ENCODE measurements at regions not wholly inside any gene's neighbourhood (a gene's known extent, or its start where the extent isn't known, plus 50 kb on each side); places are given as distances from the start of the nearest gene placed in this dataset.

GRCh38 chr6:142645663-142646062 lies 299.3 kb downstream of the HIVEP2 start:
- ChIA-PET CTCF (no interaction called here), POLR2A (ENCODE audit: unreplicated experiment) (no interaction called here)
- Histone ChIP-seq H3K4me1 (replicated peaks; ENCODE audit: insufficient read depth) (no peaks in the 10 kb centered on the region), H3K9me2 (ENCODE audit: insufficient read depth) (no peaks in the 10 kb centered on the region; the same call in 1 of the 2 replicates), H3K27me3 (ENCODE audit: insufficient read depth, low read depth) (no peaks in the 10 kb centered on the region), H2AFZ (no peak overlapping the region), H3K36me3 (ENCODE audit: low read depth) (no peaks in the 10 kb centered on the region), H3F3A (ENCODE audit: insufficient read depth, low read depth) (no peaks in the 10 kb centered on the region), H4K20me1 (ENCODE audit: insufficient read depth) (no peaks in the 10 kb centered on the region), H3K4me2 (no peak overlapping the region), H3K27ac (no peak overlapping the region), H3K79me2 (ENCODE audit: low read depth) (no peaks in the 10 kb centered on the region), H3K9me3 (ENCODE audit: insufficient read depth, low read depth) (no peaks in the 10 kb centered on the region), H3K4me3 (no peak overlapping the region)
- BruUV-seq (replicated peaks), result no TSS peak
- TF ChIP-seq CTCF (conservative IDR thresholded peaks at IDR 0.05), result no peak
- no peak for TF ChIP-seq EZH2 (IDR thresholded peaks at IDR 0.05; ENCODE audit: low read depth)
- DNase-seq, result no peak
- intact Hi-C loops (cut with micrococcal nuclease; ENCODE audit: unreplicated experiment), result no loop called here

GRCh38 chr6:142647449-142648035 lies 297.4 kb downstream of the HIVEP2 start:
- POLR2A ChIA-PET (ENCODE audit: unreplicated experiment), result no interaction called here
- H3F3A ChIP-seq (ENCODE audit: insufficient read depth, low read depth), result no peaks in the 10 kb centered on the region
- no peak overlapping the region for H2AFZ ChIP-seq

GRCh38 chr6:142648036-142648451 lies 296.9 kb downstream of the HIVEP2 start:
- CTCF ChIA-PET, result no interaction called here
- Histone ChIP-seq H3K4me2 (no peak overlapping the region), H3K27ac (no peak overlapping the region), H3F3A (ENCODE audit: insufficient read depth, low read depth) (no peaks in the 10 kb centered on the region), H3K79me2 (ENCODE audit: low read depth) (no peaks in the 10 kb centered on the region), H3K9me3 (ENCODE audit: insufficient read depth, low read depth) (no peaks in the 10 kb centered on the region), H4K20me1 (ENCODE audit: insufficient read depth) (no peaks in the 10 kb centered on the region), H3K4me3 (no peak overlapping the region), H3K4me1 (replicated peaks; ENCODE audit: insufficient read depth) (no peaks in the 10 kb centered on the region), H2AFZ (no peak overlapping the region), H3K27me3 (ENCODE audit: insufficient read depth, low read depth) (no peaks in the 10 kb centered on the region), H3K9me2 (ENCODE audit: insufficient read depth) (no peaks in the 10 kb centered on the region), H3K36me3 (ENCODE audit: low read depth) (no peaks in the 10 kb centered on the region)
- BruUV-seq (replicated peaks), result no TSS peak
- DNase-seq, result no peak
- POLR2A ChIA-PET (ENCODE audit: unreplicated experiment), result no interaction called here
- intact Hi-C loops (cut with micrococcal nuclease; ENCODE audit: unreplicated experiment), result no loop called here
- TF ChIP-seq EZH2 (IDR thresholded peaks at IDR 0.05; ENCODE audit: low read depth) (no peak), CTCF (conservative IDR thresholded peaks at IDR 0.05) (no peak)

More at GRCh38 chr6:142647449-142648035, 297.4 kb downstream of the HIVEP2 start:
- H3K9me3 ChIP-seq (ENCODE audit: insufficient read depth, low read depth), result no peaks in the 10 kb centered on the region
- no peak for DNase-seq
- TF ChIP-seq EZH2 (IDR thresholded peaks at IDR 0.05; ENCODE audit: low read depth), result no peak
- TF ChIP-seq CTCF (conservative IDR thresholded peaks at IDR 0.05), result no peak
- intact Hi-C loops (cut with micrococcal nuclease; ENCODE audit: unreplicated experiment), result no loop called here
- H3K27ac ChIP-seq, result no peak overlapping the region
- H3K4me3 ChIP-seq, result no peak overlapping the region
- H3K27me3 ChIP-seq (ENCODE audit: insufficient read depth, low read depth), result no peaks in the 10 kb centered on the region
- H3K4me1 ChIP-seq (replicated peaks; ENCODE audit: insufficient read depth), result no peaks in the 10 kb centered on the region
- BruUV-seq (replicated peaks), result no TSS peak
- no peaks in the 10 kb centered on the region for H3K9me2 ChIP-seq (ENCODE audit: insufficient read depth)
- H3K36me3 ChIP-seq (ENCODE audit: low read depth), result no peaks in the 10 kb centered on the region
- CTCF ChIA-PET, result no interaction called here
- no peaks in the 10 kb centered on the region for H4K20me1 ChIP-seq (ENCODE audit: insufficient read depth)
- H3K79me2 ChIP-seq (ENCODE audit: low read depth), result no peaks in the 10 kb centered on the region
- no peak overlapping the region for H3K4me2 ChIP-seq

Measured in PC-9 (cell line).